CD4-positive, alpha-beta T cell treated with Interferon alpha-2 for 1 hour (primary cell): ENCODE measurements at regions not wholly inside any gene's neighbourhood (a gene's known extent, or its start where the extent isn't known, plus 50 kb on each side); places are given as distances from the start of the nearest gene placed in this dataset.
A peak's percentile ranks its signal among the peaks of the same experiment; 100 is the strongest.

Source experiments
- DNase-seq, 2 donors: peaks; one replicate each; pipeline ENCODE4 v3.0.0-alpha.2; 2020 to 2022

DNA sequence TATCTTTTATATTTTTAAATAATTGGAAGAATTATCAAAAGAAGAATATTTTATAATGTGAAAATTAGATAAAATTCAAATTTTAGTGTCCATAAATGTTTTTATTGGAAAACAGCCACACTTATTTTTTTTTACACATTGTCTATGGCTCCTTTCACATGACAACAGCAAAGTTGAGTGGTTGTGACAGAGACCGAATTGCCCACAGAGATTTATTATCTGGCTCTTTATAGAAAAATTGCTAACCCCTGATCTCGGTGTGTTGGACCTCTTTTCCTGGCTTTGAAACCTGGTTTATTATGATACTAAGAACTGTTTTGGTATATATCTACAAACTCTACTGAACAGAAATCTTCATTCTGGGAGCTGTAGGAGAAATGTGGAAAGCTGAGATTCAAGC lies 269.1 kb upstream of the UMPS start:
- DNase-seq = no peak

DNA sequence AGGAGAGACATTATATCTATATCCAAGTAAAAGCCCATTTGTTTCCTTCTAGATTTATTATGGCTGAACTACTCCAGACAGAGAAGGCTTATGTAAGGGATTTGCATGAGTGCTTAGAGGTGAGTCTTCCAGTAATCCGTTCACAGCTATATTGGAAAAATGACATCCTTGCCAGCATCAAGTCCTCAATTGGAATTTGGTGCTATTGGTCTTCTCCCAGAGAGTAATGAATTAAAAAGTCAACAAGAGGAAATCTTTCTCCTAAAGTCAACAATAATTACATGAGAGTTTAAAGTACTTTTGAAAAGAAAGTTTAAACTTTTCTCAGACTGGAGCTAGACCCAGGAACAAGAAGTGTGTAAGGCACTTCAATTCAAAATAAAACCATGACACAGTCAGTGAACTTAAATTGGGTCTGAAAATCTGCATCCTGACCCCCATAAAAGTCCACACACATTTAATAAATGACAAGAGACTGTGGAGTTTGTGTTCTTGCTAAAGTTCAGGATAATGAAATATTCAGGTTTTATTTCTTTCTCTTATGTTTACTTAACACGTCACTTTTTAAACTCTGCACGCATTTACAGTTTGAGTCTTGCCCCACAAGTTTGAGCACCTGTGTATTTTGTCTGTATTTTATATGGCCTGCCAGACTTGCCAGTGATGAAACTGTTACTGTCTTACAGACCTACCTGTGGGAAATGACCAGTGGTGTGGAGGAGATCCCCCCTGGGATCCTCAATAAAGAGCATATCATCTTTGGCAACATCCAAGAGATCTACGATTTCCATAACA lies 268.2 kb upstream of the UMPS start:
- DNase-seq = no peak

DNA sequence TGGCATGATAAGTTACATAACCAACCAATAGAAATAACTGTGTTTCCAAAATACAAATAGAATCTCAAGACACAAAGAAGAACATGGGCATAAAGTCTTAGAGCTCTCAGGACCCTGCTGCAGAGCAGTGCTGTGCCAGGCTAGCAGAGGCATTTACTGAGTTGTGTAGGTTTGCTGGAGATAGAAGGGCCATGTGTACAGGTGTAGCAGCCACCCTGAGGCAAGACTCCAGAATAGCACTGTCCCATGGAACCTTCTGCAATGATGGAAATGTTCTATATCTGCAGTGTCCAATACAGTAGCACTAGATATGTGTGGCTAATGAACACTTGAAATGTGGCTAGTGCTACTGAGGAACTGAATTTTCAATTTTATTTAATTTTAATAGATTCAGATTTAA lies 267.0 kb upstream of the UMPS start:
- DNase-seq = no peak

DNA sequence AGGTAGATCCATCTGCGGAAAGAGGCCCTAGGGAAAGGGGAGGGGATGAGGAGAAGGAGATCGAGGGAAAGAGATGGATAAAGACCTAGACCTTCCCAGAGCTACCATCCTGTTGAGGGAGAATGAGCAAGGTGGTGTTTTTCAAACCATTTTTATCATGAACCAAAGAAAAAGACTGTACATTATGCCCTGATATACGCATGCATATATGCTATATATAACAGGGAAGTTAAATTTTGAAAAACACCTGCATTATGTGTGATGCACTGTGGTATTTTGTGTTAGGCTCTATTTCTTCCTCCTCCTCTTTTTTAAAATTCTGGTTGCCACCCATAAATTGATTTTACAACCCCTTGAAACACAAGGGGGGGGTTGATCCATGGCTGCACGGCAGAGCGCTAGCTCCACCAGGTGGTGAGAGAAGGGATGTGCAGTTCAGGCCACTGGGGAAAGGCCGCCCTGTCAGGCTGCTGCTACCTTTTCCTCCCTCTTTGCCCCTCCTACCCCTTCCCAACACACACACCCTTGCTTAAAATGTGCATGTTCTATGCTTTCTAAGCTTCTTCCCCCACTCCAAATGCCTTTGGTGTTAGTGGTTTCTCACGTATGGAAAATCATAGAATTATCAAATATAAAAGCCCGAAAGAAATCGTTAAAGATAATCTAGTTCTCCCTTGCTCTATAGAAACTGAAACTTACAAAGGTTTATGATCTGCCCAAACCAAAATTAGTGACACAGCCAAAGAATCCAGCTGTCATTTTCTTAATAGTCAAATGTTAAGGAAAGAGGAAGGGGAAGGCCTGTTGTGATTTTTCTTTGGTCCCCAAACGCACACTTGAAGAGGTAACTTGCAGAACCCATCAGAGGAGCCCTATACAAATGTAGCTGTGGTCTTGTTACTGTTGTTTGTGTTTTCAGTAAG lies 262.0 kb upstream of the UMPS start:
- DNase-seq = peak; percentile 5 to 11

DNA sequence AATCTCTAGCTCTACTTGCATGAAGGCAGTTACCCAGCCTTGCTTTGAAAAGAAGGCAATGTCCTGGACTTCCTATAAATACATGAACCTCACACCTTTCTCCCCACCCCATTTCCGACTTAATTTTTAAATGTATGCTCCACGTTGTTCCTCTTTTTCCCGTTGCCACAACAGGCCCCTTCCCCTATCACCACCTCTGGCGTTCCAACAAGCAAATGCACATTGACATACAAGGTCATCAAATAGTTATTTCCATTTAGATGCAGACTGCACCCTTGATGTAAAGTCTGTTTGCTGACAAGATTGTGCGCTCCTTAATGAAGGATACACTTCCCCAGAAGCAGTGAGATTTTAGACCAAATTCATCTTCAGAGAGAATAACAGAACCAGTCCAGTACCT lies 260.7 kb upstream of the UMPS start:
- DNase-seq = no peak

DNA sequence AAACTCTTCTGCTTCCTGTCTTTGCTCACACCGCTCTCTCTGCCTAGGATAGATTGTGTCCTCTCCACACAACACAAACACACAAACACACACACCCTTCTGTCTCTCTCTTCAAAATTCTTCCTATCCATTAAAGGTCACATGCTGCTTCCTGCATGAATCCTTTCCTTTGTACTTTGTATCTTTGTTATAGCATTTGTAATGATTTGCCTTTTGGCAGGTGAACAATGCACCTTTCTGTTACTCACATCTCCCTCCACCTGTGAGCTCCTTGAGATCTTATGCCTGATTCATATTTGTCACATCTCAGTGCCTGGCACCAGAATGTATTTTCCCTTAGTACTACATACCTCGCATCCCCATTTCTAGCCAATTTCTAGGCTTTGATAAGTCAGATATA lies 251.4 kb upstream of the UMPS start:
- no peak for DNase-seq

DNA sequence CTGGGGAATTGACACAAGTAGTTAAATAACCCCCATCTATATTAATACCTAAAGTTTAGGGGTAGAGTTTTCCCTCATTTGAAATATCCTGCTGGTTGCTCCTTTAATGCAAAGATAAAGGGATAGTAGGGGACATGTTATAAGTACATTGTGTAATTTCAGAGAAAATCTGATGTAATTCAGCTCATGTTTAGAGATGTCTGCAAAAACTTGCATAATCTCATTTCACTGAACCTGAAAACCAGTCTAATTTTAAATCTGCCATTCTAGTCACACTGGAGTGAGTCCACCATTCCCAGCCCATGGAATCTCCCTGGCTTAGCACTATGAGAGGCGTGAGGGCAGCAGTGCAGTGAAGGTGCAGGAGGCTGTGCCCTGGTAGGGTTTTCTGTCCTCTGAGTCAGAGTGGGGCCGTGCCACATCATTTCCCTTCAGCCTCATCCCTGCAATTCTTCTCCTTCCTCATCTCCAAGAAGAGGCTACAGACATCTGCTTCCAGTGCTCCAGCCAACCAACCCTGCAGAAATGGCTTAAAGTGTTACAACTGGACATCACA lies 246.3 kb upstream of the UMPS start:
- no peak for DNase-seq

DNA sequence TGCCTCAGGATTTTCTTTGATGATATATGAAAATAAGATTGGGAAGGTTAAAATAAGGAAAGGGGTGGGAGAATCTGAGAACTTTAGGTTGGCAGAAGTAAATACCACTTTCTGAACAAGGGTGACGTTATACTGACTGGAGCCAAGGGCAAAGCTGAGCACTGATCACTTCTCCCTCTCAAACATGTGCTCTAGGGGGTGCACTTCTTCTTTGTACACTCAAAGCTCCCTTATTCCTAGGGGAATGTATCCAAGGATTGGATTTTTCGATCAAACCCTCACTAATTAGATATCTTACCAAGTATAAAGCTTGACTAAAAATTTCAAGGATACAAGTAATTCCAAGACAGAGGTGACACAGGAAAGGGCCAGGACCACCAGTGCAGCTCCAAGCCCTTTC lies 243.9 kb upstream of the UMPS start:
- DNase-seq = no peak

DNA sequence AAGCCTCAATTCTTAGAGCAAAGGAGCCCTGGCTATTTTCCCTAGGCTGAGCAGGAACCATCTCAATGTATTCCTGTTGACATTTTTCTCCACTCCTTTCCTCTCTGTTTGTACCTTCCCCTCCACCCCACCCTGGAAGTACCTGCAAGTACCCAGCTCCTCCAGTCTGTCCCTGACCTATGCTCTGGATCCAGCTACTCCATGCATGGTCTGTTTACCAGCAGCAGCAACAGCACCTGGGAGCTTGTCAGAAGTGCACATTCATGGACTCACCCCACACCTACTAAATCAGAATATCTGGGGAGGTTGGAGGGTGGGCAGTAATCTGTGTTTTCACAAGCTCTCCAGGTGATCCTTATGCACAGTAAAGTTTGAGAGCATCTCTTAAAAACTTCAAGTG lies 240.7 kb upstream of the UMPS start:
- DNase-seq = no peak

DNA sequence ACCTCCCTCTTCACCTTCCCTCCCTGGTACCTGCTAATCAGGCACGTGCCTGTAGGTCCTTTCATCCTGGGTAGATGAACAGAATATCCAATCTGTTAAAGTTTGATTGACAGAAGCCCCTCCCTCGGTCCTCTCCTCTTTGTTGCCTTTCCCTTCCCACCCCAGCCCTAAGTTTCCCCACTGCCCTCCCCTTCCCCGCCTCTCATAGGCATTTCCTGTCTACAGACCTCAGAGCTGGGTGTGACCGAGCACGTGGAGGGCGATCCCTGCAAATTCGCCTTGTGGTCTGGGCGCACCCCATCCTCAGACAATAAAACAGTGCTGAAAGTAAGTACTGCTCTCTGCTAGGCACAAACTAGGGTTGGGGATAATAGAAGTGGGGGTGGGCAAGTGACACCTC lies 239.2 kb upstream of the UMPS start:
- DNase-seq = no peak

DNA sequence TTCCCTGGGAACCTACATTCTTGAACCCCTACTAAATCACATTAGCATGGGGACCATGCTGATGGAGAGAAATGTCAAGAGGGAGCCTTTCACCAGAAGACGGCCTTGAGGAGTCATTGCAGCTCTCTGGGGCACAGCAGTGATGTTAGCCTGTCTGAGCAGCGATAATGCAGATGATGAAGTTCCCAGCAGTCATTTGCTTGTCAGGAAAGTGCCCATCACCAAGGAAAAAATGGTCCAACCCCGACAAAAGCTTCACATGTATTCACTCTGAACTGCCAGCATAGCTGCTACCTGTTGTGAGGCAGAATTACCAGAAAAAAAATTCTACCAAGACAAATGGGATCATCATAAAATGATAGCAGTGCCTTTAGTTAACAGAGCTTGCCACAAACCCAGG lies 238.4 kb upstream of the UMPS start:
- DNase-seq = no peak

DNA sequence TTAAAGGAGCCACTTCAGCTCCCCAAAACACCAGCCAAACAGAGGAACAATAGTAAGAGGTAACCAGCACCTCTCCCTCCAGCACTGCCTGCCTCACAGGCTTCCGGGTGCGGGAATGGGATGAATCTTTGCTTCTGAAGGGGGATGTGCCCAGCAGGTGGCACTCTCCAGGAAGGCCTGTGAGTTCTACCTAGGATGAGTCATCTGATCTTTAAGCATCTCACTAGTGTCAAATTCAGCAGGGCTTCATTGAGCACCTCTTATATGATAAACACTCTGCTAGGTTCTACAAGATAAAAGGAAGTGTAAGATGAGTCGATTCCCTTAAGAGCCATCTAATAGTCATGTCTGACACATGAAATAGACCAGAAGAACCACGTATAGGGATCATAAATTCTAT lies 237.4 kb upstream of the UMPS start:
- no peak for DNase-seq

DNA sequence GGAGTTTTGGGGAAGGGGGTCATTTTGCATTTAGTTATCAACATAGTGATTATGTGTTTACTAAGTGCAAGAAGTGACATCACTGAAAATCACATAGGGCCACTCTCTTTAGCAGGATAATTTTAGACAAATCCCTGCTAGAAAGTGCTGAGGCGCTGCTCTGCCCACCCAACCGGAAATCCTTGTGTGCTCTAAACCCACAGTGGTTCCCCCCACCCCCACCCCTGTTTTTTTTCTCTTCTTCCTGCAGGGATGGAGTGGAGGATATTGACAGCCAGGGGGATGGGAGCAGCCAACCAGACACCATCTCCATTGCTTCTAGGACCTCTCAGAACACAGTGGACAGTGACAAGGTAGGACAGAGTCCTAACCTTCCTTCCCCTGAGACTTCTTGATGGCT lies 234.2 kb upstream of the UMPS start:
- no peak for DNase-seq

DNA sequence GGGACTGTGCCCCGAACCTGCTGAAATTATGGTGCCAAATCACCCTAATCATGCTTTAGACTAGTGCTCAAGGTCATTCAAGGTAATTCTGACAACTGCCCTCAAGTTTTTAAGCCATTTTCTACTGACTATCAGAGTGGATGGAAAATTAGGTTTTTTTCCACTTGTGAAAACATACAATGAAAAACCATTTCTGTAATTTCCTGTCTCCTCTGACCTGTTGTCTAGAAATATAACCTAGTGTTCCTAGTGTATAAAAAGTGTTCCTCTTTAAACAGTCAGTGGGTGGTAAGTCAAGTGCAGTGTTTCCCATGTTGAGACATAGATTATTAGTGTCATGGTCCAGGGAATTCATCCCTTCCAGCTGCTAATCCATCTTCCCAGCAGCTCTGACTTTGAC lies 232.8 kb upstream of the UMPS start:
- no peak for DNase-seq

DNA sequence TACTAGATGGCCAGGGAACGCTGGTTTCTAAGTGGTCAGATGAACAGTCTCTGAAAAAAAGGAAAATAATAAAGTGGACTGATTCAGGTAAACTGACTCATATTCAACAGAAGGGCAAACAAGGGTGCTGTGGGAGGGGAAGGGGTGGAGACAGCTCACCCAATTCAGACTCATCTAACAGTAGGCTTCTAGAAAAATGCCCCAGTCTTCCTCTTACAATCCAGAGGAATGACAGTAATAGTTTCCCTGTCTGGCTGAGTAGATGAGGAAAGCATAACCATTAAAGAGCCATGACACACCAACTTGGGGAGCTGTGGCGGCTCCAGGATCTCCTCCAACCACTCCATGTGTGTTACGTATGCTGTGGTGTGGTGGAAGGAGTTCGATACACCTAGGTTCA lies 231.4 kb upstream of the UMPS start:
- DNase-seq = no peak

DNA sequence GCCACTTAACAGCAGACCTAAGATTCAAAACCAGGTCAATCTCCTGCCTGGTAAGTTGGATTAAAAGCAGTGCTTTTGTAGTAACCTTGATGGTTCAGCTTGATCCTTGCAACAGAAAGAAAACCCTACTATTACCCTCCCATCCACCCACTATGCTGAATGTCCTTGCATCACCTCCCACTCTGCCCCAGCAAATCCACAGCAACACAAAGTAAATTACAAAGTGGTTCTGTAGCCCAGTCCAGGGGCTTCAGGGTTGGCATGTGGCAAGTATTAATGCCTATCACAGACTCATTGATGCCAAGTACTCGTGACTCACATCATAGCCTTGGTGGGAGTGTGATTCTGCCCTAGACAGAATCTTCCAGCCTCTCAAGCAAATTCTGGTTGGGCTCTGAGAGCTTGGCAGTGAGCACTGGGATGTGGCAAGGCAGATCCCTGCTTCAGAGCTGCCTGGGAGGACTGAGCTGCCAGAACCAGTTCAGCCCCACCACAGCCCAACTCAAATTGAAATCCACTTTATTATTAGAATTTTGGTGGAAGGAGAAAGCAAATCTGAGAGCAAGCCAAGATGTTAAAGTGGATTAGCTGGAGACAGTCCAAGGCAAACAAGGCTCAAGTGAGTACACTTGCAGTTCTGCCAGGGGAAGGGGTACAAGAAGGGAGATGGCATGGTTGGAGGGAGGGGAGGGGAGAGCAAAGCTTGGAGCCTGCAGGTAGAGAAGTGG lies 225.8 kb upstream of the UMPS start:
- DNase-seq = no peak

DNA sequence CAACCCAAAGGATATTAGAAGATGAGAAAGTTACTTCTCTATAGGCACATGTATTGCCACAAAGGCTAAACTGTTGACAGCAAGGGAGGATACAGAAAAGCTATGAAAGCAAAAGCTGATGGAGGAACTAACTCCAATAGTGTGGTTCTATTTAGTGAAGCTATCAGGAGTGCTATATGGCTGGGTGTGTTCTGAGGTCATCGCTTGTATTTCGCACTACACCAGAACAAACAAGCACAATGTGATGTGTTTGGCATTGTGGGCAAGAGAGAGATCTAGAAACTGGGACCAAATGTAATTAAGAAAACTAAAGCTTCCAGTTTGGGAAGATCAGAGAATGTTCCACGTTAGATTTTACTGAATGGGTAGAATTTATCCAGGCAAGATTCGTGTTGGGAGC lies 220.4 kb upstream of the UMPS start:
- DNase-seq = no peak

DNA sequence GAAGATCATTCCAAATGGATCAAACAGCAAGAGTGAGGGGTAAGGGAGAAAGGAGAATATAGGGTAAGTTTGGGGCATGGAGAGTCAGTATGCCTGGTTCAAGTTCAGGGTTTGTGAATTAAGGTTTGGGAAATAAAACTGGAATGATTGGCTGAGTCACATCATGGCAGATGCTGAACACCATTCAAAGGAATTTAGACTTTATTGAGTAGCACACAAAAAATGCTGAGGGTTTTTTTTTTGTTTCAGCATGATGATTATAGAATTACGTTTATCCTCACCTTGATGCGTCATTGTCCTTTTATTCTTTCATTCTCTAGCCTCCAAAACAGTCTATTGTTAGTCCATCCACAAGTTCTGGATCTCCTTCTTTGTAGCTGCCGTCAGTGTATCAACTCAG lies 220.0 kb upstream of the UMPS start:
- no peak for DNase-seq

DNA sequence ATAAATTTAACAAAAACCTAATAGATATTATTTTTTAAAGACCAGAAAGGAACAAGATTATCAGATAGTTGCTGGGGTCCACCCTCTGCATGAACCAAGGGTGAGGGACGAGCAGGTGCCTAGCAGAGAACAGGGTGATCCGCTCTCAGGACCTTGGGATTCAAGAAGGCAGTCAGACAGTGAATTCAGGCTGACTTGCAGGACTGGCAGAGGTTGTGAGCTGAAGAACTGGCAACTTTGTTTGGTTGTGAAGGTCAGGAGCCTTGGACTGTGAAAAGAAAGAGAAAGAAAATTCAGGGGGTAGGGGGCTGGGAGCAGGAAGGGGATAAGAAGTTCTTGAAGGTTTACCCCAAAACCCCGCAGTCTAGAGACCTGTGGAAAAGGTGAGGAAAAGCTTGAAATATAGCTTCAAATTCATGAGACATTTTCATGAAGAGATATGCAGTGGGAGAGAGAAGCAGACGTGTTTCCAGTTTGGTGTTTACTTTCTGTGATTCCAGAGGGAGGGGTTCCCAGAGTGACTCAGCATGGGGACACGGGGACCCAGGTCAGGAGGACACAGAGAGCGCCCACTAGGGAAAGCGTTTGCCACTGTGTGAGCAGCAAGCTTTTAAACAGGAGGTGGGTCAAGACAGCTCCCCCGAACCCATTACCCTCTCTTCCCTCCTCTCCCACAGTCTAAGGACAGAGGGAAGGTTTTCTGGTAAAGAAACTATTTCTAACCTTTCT lies 217.2 kb upstream of the UMPS start:
- no peak for DNase-seq

DNA sequence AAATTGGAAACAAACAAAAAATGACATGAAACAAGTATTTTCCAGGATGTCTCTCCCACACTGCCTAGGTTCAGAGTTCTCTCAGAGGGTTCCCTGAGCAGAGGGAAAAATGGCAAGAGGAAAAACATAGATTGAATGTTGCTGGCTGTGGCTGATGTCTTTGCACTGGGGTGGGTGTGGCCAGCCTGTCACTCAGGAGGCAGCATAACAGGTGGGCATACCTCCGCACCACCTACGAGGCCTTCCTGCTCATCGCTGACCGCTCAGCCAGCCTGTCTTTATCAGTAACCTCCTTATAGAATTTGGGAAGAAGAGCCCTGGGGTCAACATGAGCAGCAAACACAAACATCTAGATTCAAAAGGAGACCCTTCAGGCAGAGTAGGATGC lies 216.6 kb upstream of the UMPS start:
- DNase-seq = no peak

DNA sequence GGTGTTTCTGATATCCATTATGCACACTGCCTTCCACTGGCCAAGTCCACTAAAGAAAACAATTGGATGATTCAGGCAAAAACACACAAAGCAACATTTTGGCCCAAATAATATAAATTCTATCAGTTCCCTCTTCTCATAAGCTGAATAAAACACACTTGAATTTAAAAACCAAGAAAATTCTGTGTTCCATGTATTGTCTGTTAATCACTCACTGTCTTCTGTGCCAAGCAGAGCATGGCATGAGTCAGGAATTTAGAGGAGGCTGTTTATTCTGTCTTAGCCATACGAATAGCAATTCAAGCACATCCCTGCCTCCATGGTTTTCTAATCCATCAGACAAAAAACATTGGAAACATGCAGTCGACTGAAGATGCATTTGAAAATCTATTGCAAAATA lies 215.6 kb upstream of the UMPS start:
- DNase-seq = no peak

DNA sequence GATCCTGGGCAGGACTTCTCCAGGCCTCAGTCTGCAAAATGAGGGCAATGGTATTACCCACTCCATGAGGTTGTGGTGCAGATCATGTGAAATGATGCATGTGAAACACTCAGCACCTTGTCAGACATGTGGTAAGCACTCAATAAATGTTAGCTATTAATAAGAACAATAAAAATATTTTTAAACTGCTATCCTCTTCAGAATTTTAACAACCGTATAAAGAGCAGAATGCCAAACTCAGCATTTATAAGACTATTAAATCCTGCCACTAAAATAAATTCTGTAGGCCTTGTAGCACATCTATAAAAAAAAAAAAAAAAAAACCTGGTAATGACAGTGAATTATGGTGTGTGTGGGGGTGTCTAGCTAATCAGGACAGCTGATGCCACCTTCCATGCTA lies 213.9 kb upstream of the UMPS start:
- DNase-seq = no peak

DNA sequence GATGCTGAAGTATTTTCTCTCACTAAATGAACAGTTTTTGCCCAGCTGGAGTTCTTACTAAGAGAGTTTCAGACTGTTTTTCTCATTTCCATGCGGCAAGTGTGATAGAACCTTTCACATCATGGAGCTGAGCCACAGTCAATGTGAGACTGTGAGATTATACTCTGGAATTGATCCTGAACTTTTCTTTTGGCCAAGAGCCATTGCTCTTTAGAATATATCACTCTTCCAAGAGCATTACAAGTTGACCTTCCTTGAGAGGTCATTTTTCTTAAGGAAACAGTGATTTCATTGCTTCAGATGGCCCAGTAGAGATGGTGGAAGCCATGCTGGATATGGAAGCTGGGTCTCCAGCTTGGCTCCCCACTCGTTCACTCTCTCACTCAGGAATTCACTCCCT lies 212.9 kb upstream of the UMPS start:
- DNase-seq = no peak
